ENCODE measurements at regions not wholly inside any gene's neighbourhood (a gene's known extent, or its start where the extent isn't known, plus 50 kb on each side); places are given as distances from the start of the nearest gene placed in this dataset.

GRCh38 chr12:18895540-18895939 lies 157.6 kb downstream of the CAPZA3 start (continued):
- no peak for TF ChIP-seq E2F8 (IDR thresholded peaks at IDR 0.05; ENCODE audit: low read depth, partially characterized antibody)
- no peak for TF ChIP-seq NFIC (IDR thresholded peaks at IDR 0.05; ENCODE audit: low read depth, low read length)

GRCh38 chr12:18895946-18896345 lies 158.0 kb downstream of the CAPZA3 start:
- no peaks in the 10 kb centered on the region for H3K27me3 ChIP-seq (replicated peaks in 1 of 2; ENCODE audit: control insufficient read depth in 2 of 2, insufficient read depth in 2 of 2, low read length in 1 of 2)
- no peak overlapping the region for H3K4me2 ChIP-seq (ENCODE audit: control insufficient read depth, insufficient read depth)
- H3K9ac ChIP-seq (ENCODE audit: control insufficient read depth, insufficient read depth, low read length): no peak overlapping the region
- BruUV-seq (replicated peaks): no TSS peak
- no peaks in the 10 kb centered on the region; the same call in 2 of the 3 replicates for H3K9me3 ChIP-seq (replicated peaks; ENCODE audit: control insufficient read depth, insufficient read depth, low read length)
- ChIA-PET RAD21 (ENCODE audit: unreplicated experiment) (no interaction called here), CTCF (no interaction called here), POLR2A (no interaction called here), SMC1A (ENCODE audit: uncharacterized antibody, unreplicated experiment) (no interaction called here)
- ATAC-seq (no peak), FAIRE-seq (no peak), DNase-seq (ENCODE audit: low read depth, low spot score) (no peak)
- intact Hi-C loops (cut with micrococcal nuclease; ENCODE audit: unreplicated experiment): no loop called here
- 54% methylated on average over 6 of the region's 7 CpGs for WGBS (ENCODE audit: insufficient coverage, insufficient replicate concordance, low lambda C conversion rate, missing lambda C conversion rate)
- H3K4me1 ChIP-seq (ENCODE audit: control insufficient read depth, insufficient read depth, low read length): no peaks in the 10 kb centered on the region
- no peak overlapping the region for H2AFZ ChIP-seq (ENCODE audit: control insufficient read depth, low read depth, low read length)
- in situ Hi-C loops (cut with MboI): no loop called here
- H3K4me3 ChIP-seq: no peak overlapping the region
- no peak for TF ChIP-seq SP1 (IDR thresholded peaks at IDR 0.05; ENCODE audit: low read depth, low read length)
- TF ChIP-seq, protein P1, sequence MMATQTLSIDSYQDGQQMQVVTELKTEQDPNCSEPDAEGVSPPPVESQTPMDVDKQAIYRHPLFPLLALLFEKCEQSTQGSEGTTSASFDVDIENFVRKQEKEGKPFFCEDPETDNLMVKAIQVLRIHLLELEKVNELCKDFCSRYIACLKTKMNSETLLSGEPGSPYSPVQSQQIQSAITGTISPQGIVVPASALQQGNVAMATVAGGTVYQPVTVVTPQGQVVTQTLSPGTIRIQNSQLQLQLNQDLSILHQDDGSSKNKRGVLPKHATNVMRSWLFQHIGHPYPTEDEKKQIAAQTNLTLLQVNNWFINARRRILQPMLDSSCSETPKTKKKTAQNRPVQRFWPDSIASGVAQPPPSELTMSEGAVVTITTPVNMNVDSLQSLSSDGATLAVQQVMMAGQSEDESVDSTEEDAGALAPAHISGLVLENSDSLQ (IDR thresholded peaks at IDR 0.05): no peak
- no peak for TF ChIP-seq PML (IDR thresholded peaks at IDR 0.05; ENCODE audit: low read length)
- TF ChIP-seq EZH2 (IDR thresholded peaks at IDR 0.05; ENCODE audit: borderline replicate concordance, control insufficient read depth, low read depth, low read length): no peak
- no peak for TF ChIP-seq KAT2A (conservative IDR thresholded peaks at IDR 0.05; ENCODE audit: control insufficient read depth, low read depth, low read length)
- no peak for TF ChIP-seq GATAD2B (conservative IDR thresholded peaks at IDR 0.05; ENCODE audit: low read depth)
- TF ChIP-seq POLR2A (IDR thresholded peaks at IDR 0.05; ENCODE audit: low read depth, low read length): no peak
- TF ChIP-seq, protein P2, sequence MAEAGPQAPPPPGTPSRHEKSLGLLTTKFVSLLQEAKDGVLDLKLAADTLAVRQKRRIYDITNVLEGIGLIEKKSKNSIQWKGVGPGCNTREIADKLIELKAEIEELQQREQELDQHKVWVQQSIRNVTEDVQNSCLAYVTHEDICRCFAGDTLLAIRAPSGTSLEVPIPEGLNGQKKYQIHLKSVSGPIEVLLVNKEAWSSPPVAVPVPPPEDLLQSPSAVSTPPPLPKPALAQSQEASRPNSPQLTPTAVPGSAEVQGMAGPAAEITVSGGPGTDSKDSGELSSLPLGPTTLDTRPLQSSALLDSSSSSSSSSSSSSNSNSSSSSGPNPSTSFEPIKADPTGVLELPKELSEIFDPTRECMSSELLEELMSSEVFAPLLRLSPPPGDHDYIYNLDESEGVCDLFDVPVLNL (IDR thresholded peaks at IDR 0.05; ENCODE audit: low read depth, low read length): no peak
- no peak for TF ChIP-seq GABPA (IDR thresholded peaks at IDR 0.05; ENCODE audit: low read depth)
- TF ChIP-seq WRNIP1 (IDR thresholded peaks at IDR 0.05; ENCODE audit: borderline replicate concordance, low read depth, low read length): no peak
- TF ChIP-seq CHD2 (IDR thresholded peaks at IDR 0.05; ENCODE audit: borderline replicate concordance, low read depth, low read length): no peak
- TF ChIP-seq NFYB (IDR thresholded peaks at IDR 0.05; ENCODE audit: insufficient read depth, low read depth, low read length): no peak
- TF ChIP-seq, protein P3, sequence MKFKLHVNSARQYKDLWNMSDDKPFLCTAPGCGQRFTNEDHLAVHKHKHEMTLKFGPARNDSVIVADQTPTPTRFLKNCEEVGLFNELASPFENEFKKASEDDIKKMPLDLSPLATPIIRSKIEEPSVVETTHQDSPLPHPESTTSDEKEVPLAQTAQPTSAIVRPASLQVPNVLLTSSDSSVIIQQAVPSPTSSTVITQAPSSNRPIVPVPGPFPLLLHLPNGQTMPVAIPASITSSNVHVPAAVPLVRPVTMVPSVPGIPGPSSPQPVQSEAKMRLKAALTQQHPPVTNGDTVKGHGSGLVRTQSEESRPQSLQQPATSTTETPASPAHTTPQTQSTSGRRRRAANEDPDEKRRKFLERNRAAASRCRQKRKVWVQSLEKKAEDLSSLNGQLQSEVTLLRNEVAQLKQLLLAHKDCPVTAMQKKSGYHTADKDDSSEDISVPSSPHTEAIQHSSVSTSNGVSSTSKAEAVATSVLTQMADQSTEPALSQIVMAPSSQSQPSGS (IDR thresholded peaks at IDR 0.05; ENCODE audit: low read length): no peak
- TF ChIP-seq NR2C2 (IDR thresholded peaks at IDR 0.05; ENCODE audit: borderline replicate concordance, control insufficient read depth, insufficient read length, low read depth): no peak
- no peak for TF ChIP-seq ZNF24 (IDR thresholded peaks at IDR 0.05)
- TF ChIP-seq RELA (IDR thresholded peaks at IDR 0.05; ENCODE audit: borderline replicate concordance, partially characterized antibody): no peak
- no peak overlapping the region for H3K27ac ChIP-seq (ENCODE audit: control insufficient read depth, insufficient read depth)
- H3K36me3 ChIP-seq (ENCODE audit: control insufficient read depth in 2 of 2, insufficient read depth in 2 of 2, low read length in 1 of 2): no peaks in the 10 kb centered on the region
- H4K20me1 ChIP-seq (ENCODE audit: control insufficient read depth, insufficient read depth): no peaks in the 10 kb centered on the region
- H3K79me2 ChIP-seq (ENCODE audit: control insufficient read depth, insufficient read depth, low read length): no peaks in the 10 kb centered on the region

Data from GM12878 (cell line).